GM23338 (cell line): ENCODE measurements at regions not wholly inside any gene's neighbourhood (a gene's known extent, or its start where the extent isn't known, plus 50 kb on each side); places are given as distances from the start of the nearest gene placed in this dataset.

Source experiments
- ATAC-seq: fragments of 200-7000 bp; cut with Tn5 transposase; 3 replicates; pipeline ENCODE4 v1.9.1; 2020
- DNase-seq: peaks from one replicate; pipeline ENCODE4 v3.0.0-alpha.2; 2015; ENCODE audit warnings: low spot score
- H2AFZ ChIP-seq: fragments of 200-600 bp; sonication (generic); 2 replicates; pipeline ENCODE4 v1.8.0; 2016; ENCODE audit warnings: antibody characterized with exemption, mild to moderate bottlenecking, moderate library complexity
- H3F3A ChIP-seq: fragments of 200-600 bp; sonication (generic); replicated peaks from 2 replicates; pipeline ENCODE4 v1.8.0; 2017; ENCODE audit warnings: antibody characterized with exemption, mixed run types, low read depth
- H3K27ac ChIP-seq: fragments of 200-600 bp; sonication (generic); 2 replicates; pipeline ENCODE4 v1.6.1; 2016; ENCODE audit warnings: low read depth
- H3K27me3 ChIP-seq: fragments of 200-600 bp; sonication (generic); 2 replicates; pipeline ENCODE4 v1.8.0; 2016; ENCODE audit warnings: mild to moderate bottlenecking, mixed run types, moderate library complexity; ENCODE audit not compliant: insufficient read depth
- H3K36me3 ChIP-seq: fragments of 200-600 bp; sonication (generic); 2 replicates; pipeline ENCODE4 v1.8.0; 2016; ENCODE audit warnings: mild to moderate bottlenecking; ENCODE audit not compliant: insufficient read depth
- H3K4me1 ChIP-seq: fragments of 200-600 bp; sonication (generic); 2 replicates; pipeline ENCODE4 v1.8.0; 2016; ENCODE audit warnings: mild to moderate bottlenecking, moderate library complexity; ENCODE audit not compliant: insufficient read depth
- H3K4me2 ChIP-seq: fragments of 200-600 bp; sonication (generic); 2 replicates; pipeline ENCODE4 v1.7.1; 2017; ENCODE audit warnings: mixed run types
- H3K4me3 ChIP-seq: fragments of 200-600 bp; sonication (generic); 2 replicates; pipeline ENCODE4 v1.6.1; 2016; ENCODE audit warnings: mixed run types
- H3K79me2 ChIP-seq: fragments of 200-600 bp; sonication (generic); replicated peaks from 2 replicates; pipeline ENCODE4 v1.8.0; 2017; ENCODE audit warnings: mild to moderate bottlenecking; ENCODE audit not compliant: insufficient read depth
- H3K9me2 ChIP-seq: fragments of 200-600 bp; sonication (generic); 2 replicates; pipeline ENCODE4 v1.8.0; 2017; ENCODE audit not compliant: insufficient read depth
- H4K20me1 ChIP-seq: fragments of 200-600 bp; sonication (generic); replicated peaks from 2 replicates; pipeline ENCODE4 v1.8.0; 2017; ENCODE audit warnings: mild to moderate bottlenecking; ENCODE audit not compliant: insufficient read depth
- H3K27ac Mint-ChIP-seq: 2 replicates; pipeline ENCODE4 v1.8.0; 2020; ENCODE audit warnings: inconsistent platforms, mild to moderate bottlenecking, moderate library complexity, mixed read lengths
- H3K27me3 Mint-ChIP-seq: 3 replicates; pipeline ENCODE4 v1.8.0; 2022; ENCODE audit warnings: low read depth, mild to moderate bottlenecking, moderate library complexity, mixed read lengths, inconsistent platforms; ENCODE audit not compliant: insufficient read depth, poor library complexity
- H3K36me3 Mint-ChIP-seq: 3 replicates; pipeline ENCODE4 v1.8.0; 2021; ENCODE audit warnings: low read depth, mild to moderate bottlenecking, inconsistent platforms, moderate library complexity, mixed read lengths
- H3K4me1 Mint-ChIP-seq: 3 replicates; pipeline ENCODE4 v1.8.0; 2020; ENCODE audit warnings: mild to moderate bottlenecking, inconsistent platforms, mixed read lengths
- H3K4me3 Mint-ChIP-seq: 3 replicates; pipeline ENCODE4 v1.8.0; 2021; ENCODE audit warnings: moderate library complexity, mild to moderate bottlenecking, inconsistent platforms, mixed read lengths
- H3K9me3 Mint-ChIP-seq: 3 replicates; pipeline ENCODE4 v1.8.0; 2020; ENCODE audit warnings: moderate library complexity, mild to moderate bottlenecking, inconsistent platforms, mixed read lengths
- CREB1 ChIP-seq: fragments of 250-450 bp; sonication (Bioruptor Pico); IDR thresholded peaks from 2 replicates; pipeline ENCODE4 v1.5.0; 2020; ENCODE audit warnings: low read depth, mild to moderate bottlenecking, moderate library complexity
- CTCF ChIP-seq, 2 experiments: fragments of 200-600 bp in 1 of 2; sonication (generic) in 1 of 2; conservative IDR thresholded peaks; 2 replicates each; pipeline versions ENCODE4 v1.5.1 to v1.6.1; 2016 to 2017; ENCODE audit warnings: antibody characterized with exemption in 2 of 2, low read depth in 2 of 2, mild to moderate bottlenecking in 2 of 2, moderate library complexity in 1 of 2
- EZH2 ChIP-seq: fragments of 200-600 bp; sonication (generic); IDR thresholded peaks from one replicate; pipeline ENCODE4 v1.8.0; 2017; ENCODE audit warnings: antibody characterized with exemption, mild to moderate bottlenecking, low read depth; ENCODE audit not compliant: unreplicated experiment
- EZH2phosphoT487 ChIP-seq: fragments of 200-600 bp; sonication (generic); IDR thresholded peaks from one replicate; pipeline ENCODE4 v1.8.1; 2018; ENCODE audit warnings: antibody characterized with exemption; ENCODE audit not compliant: unreplicated experiment
- JUNB ChIP-seq: IDR thresholded peaks from one replicate; pipeline ENCODE4 v1.6.1; 2016; ENCODE audit warnings: antibody characterized with exemption; ENCODE audit not compliant: unreplicated experiment
- NANOG ChIP-seq: IDR thresholded peaks from 2 replicates; pipeline ENCODE4 v1.6.1; 2016; ENCODE audit warnings: antibody characterized with exemption, borderline replicate concordance
- POLR2AphosphoS5 ChIP-seq: IDR thresholded peaks from 2 replicates; pipeline ENCODE4 v1.6.1; 2016; ENCODE audit warnings: antibody characterized with exemption, low read depth
- REST ChIP-seq: IDR thresholded peaks from one replicate; pipeline ENCODE4 v1.6.1; 2018; ENCODE audit warnings: antibody characterized with exemption; ENCODE audit not compliant: unreplicated experiment
- STAT1 ChIP-seq: IDR thresholded peaks from one replicate; pipeline ENCODE4 v1.6.1; 2016; ENCODE audit warnings: antibody characterized with exemption; ENCODE audit not compliant: unreplicated experiment
- ZNF114 ChIP-seq: fragments of 250-450 bp; sonication (Bioruptor Pico); IDR thresholded peaks from 2 replicates; pipeline ENCODE4 v1.5.0; 2020; ENCODE audit warnings: mild to moderate bottlenecking, moderate library complexity
- ZNF331 ChIP-seq: fragments of 250-450 bp; sonication (Bioruptor Pico); IDR thresholded peaks from 2 replicates; pipeline ENCODE4 v1.5.0; 2020; ENCODE audit warnings: low read depth, mild to moderate bottlenecking, moderate library complexity
- TF ChIP-seq, protein P1 (sequence below): fragments of 250-450 bp; sonication (Bioruptor Pico); IDR thresholded peaks from 2 replicates; pipeline ENCODE4 v1.5.0; 2020; ENCODE audit warnings: mild to moderate bottlenecking, moderate library complexity
- TF ChIP-seq, protein P2 (sequence below): IDR thresholded peaks from 2 replicates; pipeline ENCODE4 v1.6.1; 2016; ENCODE audit warnings: antibody characterized with exemption

DNA sequence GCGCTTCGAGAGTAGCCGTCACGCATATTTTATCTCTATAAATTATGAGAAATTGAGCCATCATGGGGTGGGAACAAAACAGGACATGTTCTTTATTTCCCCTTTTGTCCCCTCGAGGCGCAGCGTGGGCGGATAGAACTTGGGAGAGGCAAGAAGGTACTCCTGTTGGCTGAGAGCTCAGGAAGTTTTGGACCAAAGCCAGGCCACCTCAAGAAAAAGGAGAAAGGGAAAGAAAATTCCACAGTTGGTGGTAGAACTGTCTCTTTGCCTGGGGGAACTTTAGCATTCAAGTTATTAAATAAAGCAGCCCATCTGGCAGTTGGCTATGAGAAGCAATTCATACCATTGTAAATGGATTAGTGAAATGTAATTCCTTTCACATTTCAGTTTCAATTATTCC is 76.4 kb upstream of the DSCAM start:
- no peaks in the 10 kb centered on the region; the same call in none of the 2 replicates for H3K36me3 ChIP-seq
- no peaks in the 10 kb centered on the region for H3K79me2 ChIP-seq
- Mint-ChIP-seq H3K4me3 (no peak overlapping the region), H3K9me3 (peaks cover 89% of the 10 kb centered on the region), H3K36me3 (peaks cover 15% of the 10 kb centered on the region), H3K4me1 (peaks cover 17% of the 10 kb centered on the region; the same call in 2 of the 3 replicates), H3K27ac (no peak overlapping the region), H3K27me3 (peaks cover 4% of the 10 kb centered on the region)
- no peak overlapping the region for H3K27ac ChIP-seq
- no peak for DNase-seq
- no peaks in the 10 kb centered on the region for H3K27me3 ChIP-seq
- H2AFZ ChIP-seq: no peak overlapping the region
- TF ChIP-seq POLR2AphosphoS5 (no peak), CTCF (conservative IDR thresholded peaks at IDR 0.05; ENCODE audit: low read depth in 2 of 2) (no peak), STAT1 (no peak), CREB1 (CRISPR knock-in tag) (no peak), NANOG (no peak), ZNF331 (CRISPR knock-in tag) (no peak), ZNF114 (CRISPR knock-in tag) (no peak), EZH2phosphoT487 (no peak), REST (no peak), EZH2 (no peak), JUNB (no peak)
- TF ChIP-seq, protein P1, sequence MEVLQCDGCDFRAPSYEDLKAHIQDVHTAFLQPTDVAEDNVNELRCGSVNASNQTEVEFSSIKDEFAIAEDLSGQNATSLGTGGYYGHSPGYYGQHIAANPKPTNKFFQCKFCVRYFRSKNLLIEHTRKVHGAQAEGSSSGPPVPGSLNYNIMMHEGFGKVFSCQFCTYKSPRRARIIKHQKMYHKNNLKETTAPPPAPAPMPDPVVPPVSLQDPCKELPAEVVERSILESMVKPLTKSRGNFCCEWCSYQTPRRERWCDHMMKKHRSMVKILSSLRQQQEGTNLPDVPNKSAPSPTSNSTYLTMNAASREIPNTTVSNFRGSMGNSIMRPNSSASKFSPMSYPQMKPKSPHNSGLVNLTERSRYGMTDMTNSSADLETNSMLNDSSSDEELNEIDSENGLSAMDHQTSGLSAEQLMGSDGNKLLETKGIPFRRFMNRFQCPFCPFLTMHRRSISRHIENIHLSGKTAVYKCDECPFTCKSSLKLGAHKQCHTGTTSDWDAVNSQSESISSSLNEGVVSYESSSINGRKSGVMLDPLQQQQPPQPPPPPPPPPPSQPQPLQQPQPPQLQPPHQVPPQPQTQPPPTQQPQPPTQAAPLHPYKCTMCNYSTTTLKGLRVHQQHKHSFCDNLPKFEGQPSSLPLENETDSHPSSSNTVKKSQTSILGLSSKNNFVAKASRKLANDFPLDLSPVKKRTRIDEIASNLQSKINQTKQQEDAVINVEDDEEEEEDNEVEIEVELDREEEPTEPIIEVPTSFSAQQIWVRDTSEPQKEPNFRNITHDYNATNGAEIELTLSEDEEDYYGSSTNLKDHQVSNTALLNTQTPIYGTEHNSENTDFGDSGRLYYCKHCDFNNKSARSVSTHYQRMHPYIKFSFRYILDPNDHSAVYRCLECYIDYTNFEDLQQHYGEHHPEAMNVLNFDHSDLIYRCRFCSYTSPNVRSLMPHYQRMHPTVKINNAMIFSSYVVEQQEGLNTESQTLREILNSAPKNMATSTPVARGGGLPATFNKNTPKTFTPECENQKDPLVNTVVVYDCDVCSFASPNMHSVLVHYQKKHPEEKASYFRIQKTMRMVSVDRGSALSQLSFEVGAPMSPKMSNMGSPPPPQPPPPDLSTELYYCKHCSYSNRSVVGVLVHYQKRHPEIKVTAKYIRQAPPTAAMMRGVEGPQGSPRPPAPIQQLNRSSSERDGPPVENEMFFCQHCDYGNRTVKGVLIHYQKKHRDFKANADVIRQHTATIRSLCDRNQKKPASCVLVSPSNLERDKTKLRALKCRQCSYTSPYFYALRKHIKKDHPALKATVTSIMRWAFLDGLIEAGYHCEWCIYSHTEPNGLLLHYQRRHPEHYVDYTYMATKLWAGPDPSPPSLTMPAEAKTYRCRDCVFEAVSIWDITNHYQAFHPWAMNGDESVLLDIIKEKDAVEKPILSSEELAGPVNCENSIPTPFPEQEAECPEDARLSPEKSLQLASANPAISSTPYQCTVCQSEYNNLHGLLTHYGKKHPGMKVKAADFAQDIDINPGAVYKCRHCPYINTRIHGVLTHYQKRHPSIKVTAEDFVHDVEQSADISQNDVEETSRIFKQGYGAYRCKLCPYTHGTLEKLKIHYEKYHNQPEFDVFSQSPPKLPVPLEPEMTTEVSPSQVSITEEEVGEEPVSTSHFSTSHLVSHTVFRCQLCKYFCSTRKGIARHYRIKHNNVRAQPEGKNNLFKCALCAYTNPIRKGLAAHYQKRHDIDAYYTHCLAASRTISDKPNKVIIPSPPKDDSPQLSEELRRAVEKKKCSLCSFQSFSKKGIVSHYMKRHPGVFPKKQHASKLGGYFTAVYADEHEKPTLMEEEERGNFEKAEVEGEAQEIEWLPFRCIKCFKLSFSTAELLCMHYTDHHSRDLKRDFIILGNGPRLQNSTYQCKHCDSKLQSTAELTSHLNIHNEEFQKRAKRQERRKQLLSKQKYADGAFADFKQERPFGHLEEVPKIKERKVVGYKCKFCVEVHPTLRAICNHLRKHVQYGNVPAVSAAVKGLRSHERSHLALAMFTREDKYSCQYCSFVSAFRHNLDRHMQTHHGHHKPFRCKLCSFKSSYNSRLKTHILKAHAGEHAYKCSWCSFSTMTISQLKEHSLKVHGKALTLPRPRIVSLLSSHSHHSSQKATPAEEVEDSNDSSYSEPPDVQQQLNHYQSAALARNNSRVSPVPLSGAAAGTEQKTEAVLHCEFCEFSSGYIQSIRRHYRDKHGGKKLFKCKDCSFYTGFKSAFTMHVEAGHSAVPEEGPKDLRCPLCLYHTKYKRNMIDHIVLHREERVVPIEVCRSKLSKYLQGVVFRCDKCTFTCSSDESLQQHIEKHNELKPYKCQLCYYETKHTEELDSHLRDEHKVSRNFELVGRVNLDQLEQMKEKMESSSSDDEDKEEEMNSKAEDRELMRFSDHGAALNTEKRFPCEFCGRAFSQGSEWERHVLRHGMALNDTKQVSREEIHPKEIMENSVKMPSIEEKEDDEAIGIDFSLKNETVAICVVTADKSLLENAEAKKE (CRISPR knock-in tag): no peak
- TF ChIP-seq, protein P2, sequence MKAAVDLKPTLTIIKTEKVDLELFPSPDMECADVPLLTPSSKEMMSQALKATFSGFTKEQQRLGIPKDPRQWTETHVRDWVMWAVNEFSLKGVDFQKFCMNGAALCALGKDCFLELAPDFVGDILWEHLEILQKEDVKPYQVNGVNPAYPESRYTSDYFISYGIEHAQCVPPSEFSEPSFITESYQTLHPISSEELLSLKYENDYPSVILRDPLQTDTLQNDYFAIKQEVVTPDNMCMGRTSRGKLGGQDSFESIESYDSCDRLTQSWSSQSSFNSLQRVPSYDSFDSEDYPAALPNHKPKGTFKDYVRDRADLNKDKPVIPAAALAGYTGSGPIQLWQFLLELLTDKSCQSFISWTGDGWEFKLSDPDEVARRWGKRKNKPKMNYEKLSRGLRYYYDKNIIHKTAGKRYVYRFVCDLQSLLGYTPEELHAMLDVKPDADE: no peak
- no peak overlapping the region for H3K4me3 ChIP-seq
- no peak overlapping the region for H3K4me2 ChIP-seq
- no peaks in the 10 kb centered on the region for H3K9me2 ChIP-seq
- no peaks in the 10 kb centered on the region for H3K4me1 ChIP-seq
- no peaks in the 10 kb centered on the region for H3F3A ChIP-seq
- no peak for ATAC-seq
- no peaks in the 10 kb centered on the region for H4K20me1 ChIP-seq
